ENCODE measurements at regions not wholly inside any gene's neighbourhood (a gene's known extent, or its start where the extent isn't known, plus 50 kb on each side); places are given as distances from the start of the nearest gene placed in this dataset.
A peak's percentile ranks its signal among the peaks of the same experiment; 100 is the strongest.
"Not testable (repeated sequence)": the region's sequence is repeated elsewhere in the genome, so short reads cannot be mapped to it uniquely, and the experiment has no call there.

- Histone ChIP-seq H2AFZ (peak overlapping the region; percentile 67), H3K9me3 (ENCODE audit: low read depth) (no peaks in the 10 kb centered on the region), H3K9me2 (ENCODE audit: insufficient read depth) (no peaks in the 10 kb centered on the region), H4K20me1 (ENCODE audit: insufficient read depth) (no peaks in the 10 kb centered on the region), H3K4me1 (ENCODE audit: insufficient read depth) (peaks cover 11% of the 10 kb centered on the region), H3K27me3 (replicated peaks; ENCODE audit: insufficient read depth) (no peaks in the 10 kb centered on the region), H3K36me3 (ENCODE audit: low read depth) (no peaks in the 10 kb centered on the region), H3K4me3 (peak overlapping the region; percentile 69), H3K27ac (peak overlapping the region; percentile 52), H3F3A (ENCODE audit: insufficient read depth) (0 out of 2 replicates have a peak, but pooled peaks cover 6% of the 10 kb centered on the region), H3K9ac (peak overlapping the region; percentile 54), H3K79me2 (ENCODE audit: insufficient read depth) (no peaks in the 10 kb centered on the region), H3K4me2 (ENCODE audit: unreplicated experiment) (peak overlapping the region; percentile 77)
- in situ Hi-C loops (cut with MboI), result no loop called here
- WGBS, 2 experiments (ENCODE audit: low coverage in 1 of 2, low lambda C conversion rate in 2 of 2, missing lambda C conversion rate in 2 of 2), result 1% methylated on average over 10 of the region's 10 CpGs
- TF ChIP-seq EZH2 (IDR thresholded peaks at IDR 0.05; ENCODE audit: insufficient read depth, poor library complexity, severe bottlenecking), result no peak
- TF ChIP-seq EZH2phosphoT487 (IDR thresholded peaks at IDR 0.05; ENCODE audit: insufficient read depth, low read depth), result no peak
- DNase-seq, result peak; percentile 88
Observed at GRCh38 chr10:6786579-6787031, 206.5 kb upstream of the PRKCQ start.

GRCh38 chr10:6784429-6784828 lies 204.4 kb upstream of the PRKCQ start:
- H3K9me2 ChIP-seq (ENCODE audit: insufficient read depth); H3K27ac ChIP-seq; H3K36me3 ChIP-seq (ENCODE audit: low read depth); H3K27me3 ChIP-seq (replicated peaks; ENCODE audit: insufficient read depth); H3K9ac ChIP-seq; H4K20me1 ChIP-seq (ENCODE audit: insufficient read depth); DNase-seq; H3K79me2 ChIP-seq (ENCODE audit: insufficient read depth); in situ Hi-C loops (cut with MboI); H3F3A ChIP-seq (ENCODE audit: insufficient read depth); H3K4me3 ChIP-seq; H2AFZ ChIP-seq; H3K4me2 ChIP-seq (ENCODE audit: unreplicated experiment); H3K9me3 ChIP-seq (ENCODE audit: low read depth): not testable (repeated sequence)
- H3K4me1 ChIP-seq (ENCODE audit: insufficient read depth), result peaks cover 23% of the 10 kb centered on the region
- 97 to 98% methylated on average over 8 of the region's 8 CpGs for WGBS, 2 experiments (ENCODE audit: low coverage in 1 of 2, low lambda C conversion rate in 2 of 2, missing lambda C conversion rate in 2 of 2)

GRCh38 chr10:6783471-6783870 lies 203.4 kb upstream of the PRKCQ start:
- no peaks in the 10 kb centered on the region for H3K9me2 ChIP-seq (ENCODE audit: insufficient read depth)
- TF ChIP-seq EZH2phosphoT487 (IDR thresholded peaks at IDR 0.05; ENCODE audit: insufficient read depth, low read depth) (no peak), EZH2 (IDR thresholded peaks at IDR 0.05; ENCODE audit: insufficient read depth, poor library complexity, severe bottlenecking) (no peak)

DNA sequence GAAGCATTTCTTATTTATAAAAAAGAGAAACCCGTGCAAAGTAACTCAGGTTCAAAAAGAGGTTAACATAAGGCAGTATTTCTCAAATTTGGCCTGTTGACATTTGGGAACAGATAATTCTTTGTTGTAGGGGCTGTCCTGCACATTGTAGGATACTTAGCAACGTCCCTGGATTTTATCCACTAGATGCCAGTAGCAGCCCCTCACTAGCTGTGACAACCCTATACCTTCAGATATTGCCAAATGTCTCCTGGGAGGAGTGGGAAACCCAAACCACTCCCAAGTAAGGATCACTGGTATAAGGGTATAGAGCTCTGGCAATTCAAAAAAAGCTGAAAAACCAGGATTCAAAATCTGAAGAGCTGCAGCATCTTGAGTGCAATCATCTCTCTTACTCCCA lies 202.3 kb upstream of the PRKCQ start:
- Histone ChIP-seq H3K4me3 (no peak overlapping the region), H3K79me2 (ENCODE audit: insufficient read depth) (0 out of 2 replicates have a peak, but pooled peaks cover 6% of the 10 kb centered on the region), H3K9ac (no peak overlapping the region), H3K4me2 (ENCODE audit: unreplicated experiment) (no peak overlapping the region), H4K20me1 (ENCODE audit: insufficient read depth) (no peaks in the 10 kb centered on the region), H3F3A (ENCODE audit: insufficient read depth) (0 out of 2 replicates have a peak, but pooled peaks cover 6% of the 10 kb centered on the region), H3K27ac (no peak overlapping the region), H3K36me3 (ENCODE audit: low read depth) (no peaks in the 10 kb centered on the region), H3K9me3 (ENCODE audit: low read depth) (no peaks in the 10 kb centered on the region), H3K4me1 (ENCODE audit: insufficient read depth) (peaks cover 25% of the 10 kb centered on the region), H2AFZ (no peak overlapping the region), H3K9me2 (ENCODE audit: insufficient read depth) (no peaks in the 10 kb centered on the region), H3K27me3 (replicated peaks; ENCODE audit: insufficient read depth) (no peaks in the 10 kb centered on the region)
- DNase-seq, result no peak
- no peak for TF ChIP-seq EZH2phosphoT487 (IDR thresholded peaks at IDR 0.05; ENCODE audit: insufficient read depth, low read depth)
- TF ChIP-seq EZH2 (IDR thresholded peaks at IDR 0.05; ENCODE audit: insufficient read depth, poor library complexity, severe bottlenecking), result no peak
- 92 to 93% methylated on average over 2 of the region's 2 CpGs for WGBS, 2 experiments (ENCODE audit: low coverage in 1 of 2, low lambda C conversion rate in 2 of 2, missing lambda C conversion rate in 2 of 2)
- in situ Hi-C loops (cut with MboI), result no loop called here

More at GRCh38 chr10:6783471-6783870, 203.4 kb upstream of the PRKCQ start:
- Histone ChIP-seq H3K79me2 (ENCODE audit: insufficient read depth) (0 out of 2 replicates have a peak, but pooled peaks cover 6% of the 10 kb centered on the region), H3K9ac (no peak overlapping the region), H3K4me2 (ENCODE audit: unreplicated experiment) (no peak overlapping the region), H3K36me3 (ENCODE audit: low read depth) (no peaks in the 10 kb centered on the region), H3K27ac (no peak overlapping the region), H3K4me3 (no peak overlapping the region), H3K27me3 (replicated peaks; ENCODE audit: insufficient read depth) (no peaks in the 10 kb centered on the region), H3K9me3 (ENCODE audit: low read depth) (no peaks in the 10 kb centered on the region), H4K20me1 (ENCODE audit: insufficient read depth) (no peaks in the 10 kb centered on the region), H3K4me1 (ENCODE audit: insufficient read depth) (peaks cover 25% of the 10 kb centered on the region), H2AFZ (peak overlapping the region; percentile 48; the same call in 1 of the 2 replicates), H3F3A (ENCODE audit: insufficient read depth) (0 out of 2 replicates have a peak, but pooled peaks cover 6% of the 10 kb centered on the region)
- no peak for DNase-seq
- 92 to 100% methylated on average over 1 of the region's 1 CpG for WGBS, 2 experiments (ENCODE audit: low coverage in 1 of 2, low lambda C conversion rate in 2 of 2, missing lambda C conversion rate in 2 of 2)
- in situ Hi-C loops (cut with MboI), result no loop called here
